Hepatocyte (in vitro differentiated cells): ENCODE measurements at regions not wholly inside any gene's neighbourhood (a gene's known extent, or its start where the extent isn't known, plus 50 kb on each side); places are given as distances from the start of the nearest gene placed in this dataset.
A peak's percentile ranks its signal among the peaks of the same experiment; 100 is the strongest.

Source experiments
- DNase-seq: peaks from one replicate; pipeline ENCODE4 v3.0.0-alpha.2; 2016; ENCODE audit warnings: low spot score
- H2AFZ ChIP-seq: fragments of 200-600 bp; sonication (generic); 2 replicates; pipeline ENCODE4 v1.6.0; 2016; ENCODE audit warnings: antibody characterized with exemption, mild to moderate bottlenecking
- H3K27ac ChIP-seq: fragments of 200-600 bp; sonication (generic); 2 replicates; pipeline ENCODE4 v1.5.1; 2016; ENCODE audit warnings: mild to moderate bottlenecking
- H3K27me3 ChIP-seq: fragments of 200-600 bp; sonication (generic); 2 replicates; pipeline ENCODE4 v1.6.1; 2016
- H3K36me3 ChIP-seq: fragments of 200-600 bp; sonication (generic); replicated peaks from 2 replicates; pipeline ENCODE4 v1.5.1; 2016; ENCODE audit warnings: low read depth; ENCODE audit not compliant: insufficient read depth
- H3K4me1 ChIP-seq: fragments of 200-600 bp; sonication (generic); 2 replicates; pipeline ENCODE4 v1.5.1; 2016; ENCODE audit warnings: mild to moderate bottlenecking, moderate library complexity; ENCODE audit not compliant: insufficient read depth
- H3K4me2 ChIP-seq: fragments of 200-600 bp; sonication (generic); 2 replicates; pipeline ENCODE4 v1.6.0; 2016
- H3K4me3 ChIP-seq: fragments of 200-600 bp; sonication (generic); 2 replicates; pipeline ENCODE4 v1.5.1; 2016; ENCODE audit warnings: mild to moderate bottlenecking
- H3K79me2 ChIP-seq: fragments of 200-600 bp; sonication (generic); 2 replicates; pipeline ENCODE4 v1.6.0; 2017; ENCODE audit warnings: mild to moderate bottlenecking
- H3K9me2 ChIP-seq: fragments of 200-600 bp; sonication (generic); replicated peaks from 2 replicates; pipeline ENCODE4 v1.6.0; 2017; ENCODE audit warnings: mild to moderate bottlenecking; ENCODE audit not compliant: insufficient read depth
- H3K9me3 ChIP-seq: fragments of 200-600 bp; sonication (generic); 2 replicates; pipeline ENCODE4 v1.5.1; 2016; ENCODE audit warnings: low read depth, mild to moderate bottlenecking
- H4K20me1 ChIP-seq: fragments of 200-600 bp; sonication (generic); 2 replicates; pipeline ENCODE4 v1.6.0; 2016; ENCODE audit warnings: mild to moderate bottlenecking; ENCODE audit not compliant: insufficient read depth, poor library complexity, severe bottlenecking
- EZH2 ChIP-seq: fragments of 200-600 bp; sonication (generic); IDR thresholded peaks from 2 replicates; pipeline ENCODE4 v1.6.1; 2016; ENCODE audit warnings: antibody characterized with exemption, mild to moderate bottlenecking, borderline replicate concordance
- EZH2phosphoT487 ChIP-seq: fragments of 200-600 bp; sonication (generic); IDR thresholded peaks from one replicate; pipeline ENCODE4 v1.6.1; 2018; ENCODE audit warnings: antibody characterized with exemption, mild to moderate bottlenecking, low read depth, moderate library complexity; ENCODE audit not compliant: unreplicated experiment, severe bottlenecking
- WGBS: methylation state at CpG from one replicate; pipeline ENCODE4 v1.1.6; 2016; ENCODE audit warnings: low lambda C conversion rate; ENCODE audit errors: missing lambda C conversion rate; 5-methylcytosine and 5-hydroxymethylcytosine counted together
- TF ChIP-seq, protein P1 (sequence below): fragments of 200-600 bp; sonication (generic); IDR thresholded peaks from 2 replicates; pipeline ENCODE4 v1.5.1; 2016; ENCODE audit warnings: antibody characterized with exemption, mild to moderate bottlenecking; ENCODE audit not compliant: poor library complexity

DNA sequence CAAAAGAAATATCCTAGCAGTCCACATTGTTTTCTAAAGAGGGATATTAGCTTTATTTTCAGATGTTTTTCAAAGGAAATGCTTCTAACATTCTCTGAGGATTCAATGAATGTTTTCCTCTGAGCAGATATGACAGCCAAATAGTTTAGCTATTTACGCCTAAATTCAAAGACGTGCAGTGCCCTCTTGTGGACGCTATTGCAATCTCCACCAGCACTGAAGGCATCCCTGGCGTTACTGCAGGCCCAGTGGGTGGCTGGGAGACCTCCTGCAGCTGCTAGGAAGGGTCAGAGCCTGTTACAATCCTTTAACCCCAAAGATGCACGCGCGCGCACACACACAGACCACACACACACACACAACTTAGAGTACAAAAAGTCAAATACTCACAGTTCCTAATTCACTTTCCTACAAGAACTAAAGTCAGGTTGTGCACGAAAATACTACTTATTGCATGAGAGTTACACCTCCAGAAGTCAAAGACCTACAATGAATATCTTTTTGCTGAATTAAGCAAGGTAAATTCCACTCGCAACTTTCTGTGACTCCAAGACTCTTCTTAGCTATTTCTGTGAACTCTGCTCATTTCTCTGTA is 589.3 kb upstream of the TMEM132C start:
- Histone ChIP-seq H3K27ac (no peak overlapping the region), H4K20me1 (no peaks in the 10 kb centered on the region), H3K9me3 (no peaks in the 10 kb centered on the region), H3K27me3 (no peaks in the 10 kb centered on the region), H2AFZ (no peak overlapping the region), H3K4me3 (no peak overlapping the region), H3K4me1 (no peaks in the 10 kb centered on the region), H3K36me3 (no peaks in the 10 kb centered on the region), H3K4me2 (no peak overlapping the region), H3K9me2 (no peaks in the 10 kb centered on the region), H3K79me2 (no peaks in the 10 kb centered on the region)
- TF ChIP-seq EZH2 (no peak), EZH2phosphoT487 (no peak)
- TF ChIP-seq, protein P1, sequence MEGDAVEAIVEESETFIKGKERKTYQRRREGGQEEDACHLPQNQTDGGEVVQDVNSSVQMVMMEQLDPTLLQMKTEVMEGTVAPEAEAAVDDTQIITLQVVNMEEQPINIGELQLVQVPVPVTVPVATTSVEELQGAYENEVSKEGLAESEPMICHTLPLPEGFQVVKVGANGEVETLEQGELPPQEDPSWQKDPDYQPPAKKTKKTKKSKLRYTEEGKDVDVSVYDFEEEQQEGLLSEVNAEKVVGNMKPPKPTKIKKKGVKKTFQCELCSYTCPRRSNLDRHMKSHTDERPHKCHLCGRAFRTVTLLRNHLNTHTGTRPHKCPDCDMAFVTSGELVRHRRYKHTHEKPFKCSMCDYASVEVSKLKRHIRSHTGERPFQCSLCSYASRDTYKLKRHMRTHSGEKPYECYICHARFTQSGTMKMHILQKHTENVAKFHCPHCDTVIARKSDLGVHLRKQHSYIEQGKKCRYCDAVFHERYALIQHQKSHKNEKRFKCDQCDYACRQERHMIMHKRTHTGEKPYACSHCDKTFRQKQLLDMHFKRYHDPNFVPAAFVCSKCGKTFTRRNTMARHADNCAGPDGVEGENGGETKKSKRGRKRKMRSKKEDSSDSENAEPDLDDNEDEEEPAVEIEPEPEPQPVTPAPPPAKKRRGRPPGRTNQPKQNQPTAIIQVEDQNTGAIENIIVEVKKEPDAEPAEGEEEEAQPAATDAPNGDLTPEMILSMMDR: peak; percentile 90
- DNase-seq: peak; percentile 90
- 19% methylated on average over 10 of the region's 10 CpGs for WGBS

DNA sequence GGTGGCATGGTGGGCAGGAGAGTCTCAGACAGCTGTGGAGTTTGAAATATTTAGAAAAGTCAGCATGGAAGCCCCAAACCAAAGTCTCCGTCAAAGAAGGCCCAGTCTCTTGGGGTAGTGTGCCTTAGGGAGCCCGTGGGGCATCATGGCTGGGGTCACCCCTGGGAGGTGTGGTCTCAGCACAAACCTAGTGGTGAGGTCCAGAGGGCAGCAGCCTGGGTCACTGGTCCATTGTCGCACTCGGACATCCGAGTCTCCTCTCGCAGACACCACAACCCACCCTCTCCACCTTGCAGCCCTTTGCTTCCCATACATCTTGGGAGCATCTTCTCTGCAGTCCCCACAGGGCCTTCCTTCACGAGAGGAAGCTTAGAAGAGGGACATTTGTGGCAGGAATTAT is 588.0 kb upstream of the TMEM132C start:
- H3K9me2 ChIP-seq: no peaks in the 10 kb centered on the region
- H3K4me3 ChIP-seq: no peak overlapping the region
- no peak overlapping the region for H3K4me2 ChIP-seq
- H3K9me3 ChIP-seq: no peaks in the 10 kb centered on the region
- H4K20me1 ChIP-seq: no peaks in the 10 kb centered on the region
- no peak for DNase-seq
- 79% methylated on average over 7 of the region's 7 CpGs for WGBS
- H3K79me2 ChIP-seq: no peaks in the 10 kb centered on the region
- H3K27me3 ChIP-seq: no peaks in the 10 kb centered on the region
- no peak overlapping the region for H3K27ac ChIP-seq
- no peak for TF ChIP-seq EZH2
- no peak for TF ChIP-seq EZH2phosphoT487
- TF ChIP-seq, protein P1: no peak
- no peak overlapping the region for H2AFZ ChIP-seq
- H3K36me3 ChIP-seq: no peaks in the 10 kb centered on the region
- H3K4me1 ChIP-seq: no peaks in the 10 kb centered on the region

DNA sequence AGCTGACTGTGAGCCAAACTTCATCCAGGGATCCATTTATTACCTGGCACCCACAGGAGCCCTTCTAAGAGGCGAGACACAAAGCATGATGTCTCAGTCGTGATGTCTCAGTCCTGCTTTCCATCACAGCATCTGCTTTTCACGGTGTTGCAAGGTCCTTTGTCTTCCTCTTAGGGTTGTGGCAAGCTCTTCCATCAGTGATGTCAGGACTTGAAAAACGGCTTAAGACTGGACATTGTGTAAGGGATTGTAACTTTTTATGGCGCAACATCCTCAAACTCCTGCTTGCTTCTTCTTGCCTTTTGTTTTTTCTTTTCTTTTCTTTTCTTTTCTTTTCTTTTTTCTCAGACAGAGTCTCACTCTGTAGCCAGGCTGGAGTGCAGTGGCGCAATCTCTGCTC is 586.5 kb upstream of the TMEM132C start:
- Histone ChIP-seq H3K79me2 (no peaks in the 10 kb centered on the region), H4K20me1 (no peaks in the 10 kb centered on the region), H3K9me3 (no peaks in the 10 kb centered on the region), H3K9me2 (no peaks in the 10 kb centered on the region), H3K27ac (no peak overlapping the region), H3K4me3 (no peak overlapping the region), H3K4me1 (no peaks in the 10 kb centered on the region), H3K4me2 (no peak overlapping the region), H3K36me3 (no peaks in the 10 kb centered on the region), H3K27me3 (no peaks in the 10 kb centered on the region), H2AFZ (no peak overlapping the region)
- whole genome bisulfite sequencing: 78% methylated on average over 6 of the region's 6 CpGs
- no peak for TF ChIP-seq EZH2phosphoT487
- TF ChIP-seq, protein P1: no peak
- TF ChIP-seq EZH2: no peak
- no peak for DNase-seq
